ENCODE measurements at regions not wholly inside any gene's neighbourhood (a gene's known extent, or its start where the extent isn't known, plus 50 kb on each side); places are given as distances from the start of the nearest gene placed in this dataset.
A peak's percentile ranks its signal among the peaks of the same experiment; 100 is the strongest.
"Not testable (repeated sequence)": the region's sequence is repeated elsewhere in the genome, so short reads cannot be mapped to it uniquely, and the experiment has no call there.

DNA sequence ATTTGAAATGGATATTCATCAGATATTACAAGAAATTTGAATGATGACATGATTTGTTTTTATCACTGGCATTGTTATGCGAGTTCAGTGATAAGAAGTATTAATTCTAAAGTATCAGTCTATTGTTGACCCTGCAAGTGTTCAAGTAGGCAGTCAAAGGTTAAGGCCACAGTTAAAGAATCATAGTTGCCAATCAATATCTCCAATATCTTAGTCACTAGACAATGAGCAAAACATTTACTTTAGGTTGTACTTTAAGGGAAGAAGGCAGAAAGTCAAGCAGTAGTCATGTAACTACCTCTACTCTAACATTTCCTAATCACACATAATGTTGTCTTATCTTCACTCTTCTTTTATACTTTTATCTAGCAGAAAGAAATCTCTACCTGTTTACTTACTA lies 709.8 kb downstream of the PCDH17 start:
- Histone ChIP-seq H2AFZ (no peak overlapping the region), H3K27me3 (no peaks in the 10 kb centered on the region), H3K4me2 (no peak overlapping the region), H3K4me1 (ENCODE audit: insufficient read depth) (no peaks in the 10 kb centered on the region), H3K27ac (no peak overlapping the region), H3K9me3 (ENCODE audit: low read depth) (no peaks in the 10 kb centered on the region), H4K20me1 (ENCODE audit: insufficient read depth, poor library complexity, severe bottlenecking) (no peaks in the 10 kb centered on the region), H3K79me2 (no peaks in the 10 kb centered on the region), H3K9me2 (replicated peaks; ENCODE audit: insufficient read depth) (no peaks in the 10 kb centered on the region), H3K36me3 (replicated peaks; ENCODE audit: insufficient read depth, low read depth) (no peaks in the 10 kb centered on the region), H3K4me3 (no peak overlapping the region)
- no peak for DNase-seq (ENCODE audit: low spot score)
- 67% methylated on average over 1 of the region's 1 CpG for WGBS (ENCODE audit: low lambda C conversion rate, missing lambda C conversion rate)
- TF ChIP-seq, protein P1, sequence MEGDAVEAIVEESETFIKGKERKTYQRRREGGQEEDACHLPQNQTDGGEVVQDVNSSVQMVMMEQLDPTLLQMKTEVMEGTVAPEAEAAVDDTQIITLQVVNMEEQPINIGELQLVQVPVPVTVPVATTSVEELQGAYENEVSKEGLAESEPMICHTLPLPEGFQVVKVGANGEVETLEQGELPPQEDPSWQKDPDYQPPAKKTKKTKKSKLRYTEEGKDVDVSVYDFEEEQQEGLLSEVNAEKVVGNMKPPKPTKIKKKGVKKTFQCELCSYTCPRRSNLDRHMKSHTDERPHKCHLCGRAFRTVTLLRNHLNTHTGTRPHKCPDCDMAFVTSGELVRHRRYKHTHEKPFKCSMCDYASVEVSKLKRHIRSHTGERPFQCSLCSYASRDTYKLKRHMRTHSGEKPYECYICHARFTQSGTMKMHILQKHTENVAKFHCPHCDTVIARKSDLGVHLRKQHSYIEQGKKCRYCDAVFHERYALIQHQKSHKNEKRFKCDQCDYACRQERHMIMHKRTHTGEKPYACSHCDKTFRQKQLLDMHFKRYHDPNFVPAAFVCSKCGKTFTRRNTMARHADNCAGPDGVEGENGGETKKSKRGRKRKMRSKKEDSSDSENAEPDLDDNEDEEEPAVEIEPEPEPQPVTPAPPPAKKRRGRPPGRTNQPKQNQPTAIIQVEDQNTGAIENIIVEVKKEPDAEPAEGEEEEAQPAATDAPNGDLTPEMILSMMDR (IDR thresholded peaks at IDR 0.05; ENCODE audit: poor library complexity): no peak
- no peak for TF ChIP-seq EZH2phosphoT487 (IDR thresholded peaks at IDR 0.05; ENCODE audit: low read depth, severe bottlenecking, unreplicated experiment)
- no peak for TF ChIP-seq EZH2 (IDR thresholded peaks at IDR 0.05; ENCODE audit: borderline replicate concordance)

DNA sequence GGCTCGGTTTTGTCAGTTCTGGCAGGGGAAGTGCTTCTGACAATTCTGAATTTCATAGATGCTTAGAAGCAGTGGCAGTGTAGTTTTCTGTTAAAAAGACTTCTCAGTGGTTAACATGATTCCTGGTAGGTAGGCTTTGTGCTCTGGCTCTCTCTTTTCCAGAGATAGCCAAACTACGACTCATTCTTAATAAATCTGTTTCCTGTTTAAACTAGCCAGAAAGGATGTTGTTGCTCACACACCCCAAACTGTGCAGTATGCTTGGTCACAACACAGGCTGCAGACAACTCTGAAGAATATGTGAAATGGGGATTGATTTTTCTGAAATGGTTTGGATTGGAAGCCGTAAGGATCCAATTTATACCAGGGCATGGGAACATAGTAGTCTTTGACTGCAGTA lies 711.5 kb downstream of the PCDH17 start:
- no peaks in the 10 kb centered on the region for H3K4me1 ChIP-seq (ENCODE audit: insufficient read depth)
- H3K27me3 ChIP-seq: no peaks in the 10 kb centered on the region
- H3K79me2 ChIP-seq: no peaks in the 10 kb centered on the region
- no peak overlapping the region for H3K4me2 ChIP-seq
- H2AFZ ChIP-seq: peak overlapping the region; percentile 28
- no peaks in the 10 kb centered on the region for H3K9me2 ChIP-seq (replicated peaks; ENCODE audit: insufficient read depth)
- TF ChIP-seq, protein P1 (IDR thresholded peaks at IDR 0.05; ENCODE audit: poor library complexity): no peak
- no peak for TF ChIP-seq EZH2 (IDR thresholded peaks at IDR 0.05; ENCODE audit: borderline replicate concordance)
- TF ChIP-seq EZH2phosphoT487 (IDR thresholded peaks at IDR 0.05; ENCODE audit: low read depth, severe bottlenecking, unreplicated experiment): no peak
- no peaks in the 10 kb centered on the region for H3K36me3 ChIP-seq (replicated peaks; ENCODE audit: insufficient read depth, low read depth)
- no peaks in the 10 kb centered on the region for H4K20me1 ChIP-seq (ENCODE audit: insufficient read depth, poor library complexity, severe bottlenecking)
- no peak for DNase-seq (ENCODE audit: low spot score)
- H3K9me3 ChIP-seq (ENCODE audit: low read depth): no peaks in the 10 kb centered on the region
- H3K27ac ChIP-seq: no peak overlapping the region
- 63% methylated on average over 3 of the region's 3 CpGs for WGBS (ENCODE audit: low lambda C conversion rate, missing lambda C conversion rate)
- no peak overlapping the region for H3K4me3 ChIP-seq

DNA sequence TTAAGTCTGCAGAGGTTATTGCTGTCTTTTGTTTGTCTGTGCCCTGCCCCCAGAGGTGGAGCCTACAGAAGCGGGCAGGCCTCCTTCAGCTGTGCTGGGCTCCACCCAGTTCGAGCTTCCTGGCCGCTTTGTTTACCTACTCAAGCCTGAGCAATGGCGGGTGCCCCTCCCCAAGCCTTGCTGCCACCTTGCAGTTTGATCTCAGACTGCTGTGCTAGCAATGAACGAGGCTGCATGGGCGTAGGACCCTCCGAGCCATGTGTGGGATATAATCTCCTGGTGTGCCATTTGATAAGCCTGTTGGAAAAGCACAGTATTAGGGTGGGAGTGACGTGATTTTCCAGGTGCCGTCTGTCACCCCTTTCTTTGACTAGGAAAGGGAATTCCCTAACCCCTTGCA lies 720.6 kb downstream of the PCDH17 start:
- H3K27ac ChIP-seq; H3K36me3 ChIP-seq (replicated peaks; ENCODE audit: insufficient read depth, low read depth); H3K27me3 ChIP-seq; H2AFZ ChIP-seq; H3K9me2 ChIP-seq (replicated peaks; ENCODE audit: insufficient read depth); H3K4me1 ChIP-seq (ENCODE audit: insufficient read depth); H4K20me1 ChIP-seq (ENCODE audit: insufficient read depth, poor library complexity, severe bottlenecking); H3K79me2 ChIP-seq; DNase-seq (ENCODE audit: low spot score); H3K9me3 ChIP-seq (ENCODE audit: low read depth); H3K4me2 ChIP-seq; H3K4me3 ChIP-seq: not testable (repeated sequence)
- WGBS (ENCODE audit: low lambda C conversion rate, missing lambda C conversion rate): 92% methylated on average over 9 of the region's 9 CpGs

GRCh38 chr13:58369936-58370335 lies 738.4 kb downstream of the PCDH17 start:
- H3K9me2 ChIP-seq (replicated peaks; ENCODE audit: insufficient read depth): no peaks in the 10 kb centered on the region
- no peaks in the 10 kb centered on the region for H4K20me1 ChIP-seq (ENCODE audit: insufficient read depth, poor library complexity, severe bottlenecking)
- H3K9me3 ChIP-seq (ENCODE audit: low read depth): no peaks in the 10 kb centered on the region
- H3K27me3 ChIP-seq: no peaks in the 10 kb centered on the region
- no peaks in the 10 kb centered on the region for H3K36me3 ChIP-seq (replicated peaks; ENCODE audit: insufficient read depth, low read depth)
- TF ChIP-seq, protein P1 (IDR thresholded peaks at IDR 0.05; ENCODE audit: poor library complexity): no peak
- no peak for TF ChIP-seq EZH2phosphoT487 (IDR thresholded peaks at IDR 0.05; ENCODE audit: low read depth, severe bottlenecking, unreplicated experiment)
- H3K27ac ChIP-seq: no peak overlapping the region
- no peak overlapping the region for H2AFZ ChIP-seq
- no peaks in the 10 kb centered on the region for H3K4me1 ChIP-seq (ENCODE audit: insufficient read depth)
- no peak for DNase-seq (ENCODE audit: low spot score)
- 88% methylated on average over 5 of the region's 5 CpGs for WGBS (ENCODE audit: low lambda C conversion rate, missing lambda C conversion rate)
- no peak overlapping the region for H3K4me2 ChIP-seq
- no peak overlapping the region for H3K4me3 ChIP-seq
- no peaks in the 10 kb centered on the region for H3K79me2 ChIP-seq

Data from hepatocyte (in vitro differentiated cells).